Pons (tissue), 1 donor: ENCODE measurements at regions not wholly inside any gene's neighbourhood (a gene's known extent, or its start where the extent isn't known, plus 50 kb on each side); places are given as distances from the start of the nearest gene placed in this dataset.

Experiments
- DNase-seq: peaks from one replicate; pipeline ENCODE4 v3.0.0-alpha.2; 2016; ENCODE audit warnings: low spot score

DNA sequence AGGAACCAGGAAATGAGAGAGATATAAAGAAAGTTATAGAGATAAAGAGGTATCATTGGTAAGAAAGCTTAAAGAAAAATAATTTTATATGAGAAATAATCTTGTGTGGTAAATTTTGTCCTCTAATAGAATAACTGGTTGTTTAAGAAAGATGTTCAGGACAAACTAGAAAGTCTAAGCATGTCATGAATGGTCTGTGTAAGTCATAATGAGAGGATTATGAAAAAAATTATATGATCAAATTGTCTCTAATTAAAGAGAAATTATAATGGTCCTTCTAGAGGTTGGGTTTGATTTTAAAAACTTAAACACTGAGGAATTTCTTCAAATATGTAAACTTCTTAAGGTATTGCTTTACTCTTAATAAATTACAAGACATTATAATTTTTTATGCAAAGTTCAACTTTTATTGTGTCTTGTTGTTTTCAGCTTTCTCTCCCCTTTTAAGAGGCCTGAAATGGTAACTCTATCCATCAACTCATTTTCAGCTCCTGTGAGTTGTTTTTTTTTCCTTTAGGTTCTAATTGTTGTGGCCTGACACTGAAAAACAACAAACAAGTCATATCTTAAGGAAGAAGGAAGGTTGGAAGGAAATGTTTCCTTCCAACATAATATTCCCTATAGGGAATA lies 88.2 kb upstream of the CNOT2 start:
- DNase-seq, result no peak

- no peak for DNase-seq
Measured at GRCh38 chr12:70157099-70157498, 86.1 kb upstream of the CNOT2 start.

DNA sequence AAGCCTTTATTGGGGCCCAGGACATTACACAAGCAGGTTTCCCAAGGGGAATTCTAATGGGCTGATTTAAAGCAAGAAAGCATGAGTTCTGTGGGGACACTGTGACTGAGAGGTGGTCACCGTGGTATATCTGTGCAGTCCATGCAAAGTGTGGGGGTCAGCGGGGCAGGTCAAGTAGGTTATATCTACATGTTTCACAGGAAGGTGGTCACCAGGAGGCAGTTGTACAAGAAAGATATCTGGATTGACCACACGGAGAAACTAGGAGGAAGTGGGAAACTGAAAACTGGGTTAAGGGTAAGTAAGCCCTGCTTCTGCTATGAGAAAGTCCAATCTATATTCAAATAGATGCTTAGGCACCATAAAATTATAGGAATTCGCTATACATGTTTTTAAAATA lies 77.8 kb upstream of the CNOT2 start:
- no peak for DNase-seq

DNA sequence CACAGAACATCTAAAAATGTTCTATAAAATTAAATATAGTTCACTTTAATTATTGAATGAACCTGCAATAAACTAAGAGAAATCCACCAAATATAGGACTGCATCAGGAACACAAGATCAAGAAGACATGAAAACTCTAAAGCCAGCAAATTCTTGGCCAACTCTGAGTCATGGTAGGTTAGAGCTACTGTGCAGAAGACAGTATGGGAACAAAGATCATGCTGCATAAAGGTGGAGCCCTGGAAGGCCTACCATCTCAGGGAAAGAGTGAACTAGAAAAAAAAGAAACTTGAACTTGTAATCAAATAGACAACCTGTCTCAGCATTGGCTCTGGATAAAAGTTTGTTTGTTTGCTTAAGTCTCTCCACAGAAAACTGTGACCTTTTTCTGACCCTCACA lies 66.9 kb upstream of the CNOT2 start:
- no peak for DNase-seq

- no peak for DNase-seq
Measured at GRCh38 chr12:70177631-70178030, 65.6 kb upstream of the CNOT2 start.

DNA sequence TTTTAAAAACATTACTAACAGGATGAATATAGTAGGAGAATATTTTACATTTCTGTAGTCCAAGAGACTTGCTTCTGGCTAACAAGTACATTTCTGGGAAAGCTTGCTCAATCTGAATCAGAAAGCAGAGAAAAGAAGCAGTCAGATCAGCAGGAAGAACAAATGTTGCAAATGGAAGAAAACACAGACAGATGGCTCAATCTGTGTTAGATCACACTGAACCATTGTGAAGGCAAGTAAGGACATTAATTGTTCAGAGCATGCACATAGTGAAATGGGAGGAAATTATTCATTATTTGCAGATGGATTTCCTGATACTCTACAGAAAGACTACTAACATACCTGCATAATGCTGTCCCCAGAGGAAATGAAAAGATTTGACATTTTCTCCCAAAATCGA lies 65.2 kb upstream of the CNOT2 start:
- peak; percentile 94 for DNase-seq

- peak; percentile 96 for DNase-seq
Measured at GRCh38 chr12:70180130-70180529, 63.1 kb upstream of the CNOT2 start.

DNA sequence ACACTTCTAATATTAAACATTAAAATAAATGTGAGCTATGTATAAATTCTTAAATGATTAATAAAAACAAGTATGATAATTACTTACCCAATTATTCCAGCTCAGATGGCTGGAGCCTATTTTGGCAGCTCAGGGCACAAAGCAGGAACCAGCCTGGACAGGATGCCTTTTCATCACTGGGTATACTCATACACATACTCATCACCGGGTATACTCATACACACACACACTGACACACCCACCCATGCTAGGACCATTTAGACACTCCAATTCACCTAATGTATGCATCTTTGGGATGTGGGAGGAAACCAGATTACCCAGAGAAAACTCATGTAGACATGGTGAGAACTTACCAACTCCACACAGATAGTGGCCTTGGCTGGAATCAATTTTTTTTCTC lies 57.9 kb upstream of the CNOT2 start:
- DNase-seq, result no peak

DNA sequence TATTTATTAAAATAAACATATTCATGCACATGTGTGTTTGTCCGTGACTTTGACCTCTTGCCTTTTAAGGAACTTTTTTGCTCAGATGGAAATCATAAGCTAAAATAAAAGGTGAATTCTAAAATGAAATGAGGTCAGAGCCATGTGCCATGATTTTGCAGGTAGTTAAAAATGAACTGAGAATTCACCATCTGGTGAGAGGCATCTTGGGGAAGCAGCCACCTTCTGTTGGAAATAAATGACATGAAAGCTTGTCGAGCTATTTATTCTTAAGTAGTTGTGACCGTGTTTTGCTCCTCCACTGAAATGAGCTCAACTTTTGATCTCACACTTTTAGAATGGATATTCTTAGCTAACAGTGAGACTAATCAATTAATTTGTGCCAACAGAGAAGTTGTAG lies 56.8 kb upstream of the CNOT2 start:
- no peak for DNase-seq

GRCh38 chr12:70190262-70191010 lies 52.8 kb upstream of the CNOT2 start:
- no peak for DNase-seq
